Breast epithelium (tissue), 4 donors: ENCODE measurements at regions not wholly inside any gene's neighbourhood (a gene's known extent, or its start where the extent isn't known, plus 50 kb on each side); places are given as distances from the start of the nearest gene placed in this dataset.
A peak's percentile ranks its signal among the peaks of the same experiment; 100 is the strongest.
"Not testable (repeated sequence)": the region's sequence is repeated elsewhere in the genome, so short reads cannot be mapped to it uniquely, and the experiment has no call there.

Experiments
- DNase-seq, 2 donors: peaks; one replicate each; pipeline ENCODE4 v3.0.0-alpha.2; 2019; ENCODE audit warnings: low spot score in 2 of 2
- H3K27ac ChIP-seq, 2 donors: fragments of 200-600 bp; sonication (generic) in 1 of 2; one replicate each; pipeline ENCODE4 v1.5.1; 2016 to 2019; ENCODE audit warnings: mild to moderate bottlenecking in 1 of 2
- H3K27me3 ChIP-seq, 2 donors: fragments of 200-600 bp; sonication (generic) in 1 of 2; one replicate each; pipeline versions ENCODE4 v1.5.1 to v1.6.0; 2017 to 2019; ENCODE audit warnings: control low read depth in 1 of 2, mild to moderate bottlenecking in 1 of 2
- H3K36me3 ChIP-seq: fragments of 200-600 bp; one replicate; pipeline ENCODE4 v1.5.1; 2019
- H3K4me1 ChIP-seq, 2 donors: fragments of 200-600 bp; sonication (generic); one replicate each; pipeline ENCODE4 v1.5.1; 2016 to 2019; ENCODE audit warnings: control low read depth in 1 of 2
- H3K4me3 ChIP-seq, 3 donors: fragments of 200-600 bp; sonication (generic); 1 replicate in 2 of 3; 2 replicates in 1 of 3; pipeline ENCODE4 v1.5.1; 2016 to 2019; ENCODE audit warnings: mild to moderate bottlenecking in 3 of 3, moderate library complexity in 2 of 3
- H3K9me3 ChIP-seq, 2 donors: fragments of 200-600 bp; sonication (generic) in 1 of 2; one replicate each; pipeline ENCODE4 v1.5.1; 2016 to 2019; ENCODE audit warnings: control low read depth in 1 of 2
- CTCF ChIP-seq, 3 donors: fragments of 450-650 bp; IDR thresholded peaks; one replicate each; pipeline ENCODE4 v1.5.1; 2016 to 2017; ENCODE audit warnings: antibody characterized with exemption in 3 of 3, mild to moderate bottlenecking in 3 of 3, moderate library complexity in 3 of 3
- POLR2A ChIP-seq: fragments of 450-650 bp; IDR thresholded peaks from one replicate; pipeline ENCODE4 v1.6.1; 2016; ENCODE audit warnings: antibody characterized with exemption, mild to moderate bottlenecking, moderate library complexity
- POLR2AphosphoS5 ChIP-seq, 3 donors: sonication (generic); formaldehyde crosslinking; IDR thresholded peaks; one replicate each; pipeline ENCODE4 v1.6.1; 2017; ENCODE audit warnings: antibody characterized with exemption in 3 of 3
- intact Hi-C: fragments of 100-400 bp; cut with DNase I; formaldehyde crosslinking; loops from one replicate; pipeline ENCODE4 v1.15.1; 2023; ENCODE audit warnings: low total_unique reads

- TF ChIP-seq CTCF (IDR thresholded peaks at IDR 0.05): peak; percentile 46 to 61 (median 50)
- TF ChIP-seq POLR2AphosphoS5 (IDR thresholded peaks at IDR 0.05): peak in 1 of 3 donors; percentile 49
- no peak for TF ChIP-seq POLR2A
- H3K9me3 ChIP-seq: no peaks in the 10 kb centered on the region
- peak overlapping the region; percentile 74 to 84 for H3K27ac ChIP-seq
- DNase-seq: peak; percentile 67 to 72
- intact Hi-C loops: no loop called here
- H3K4me3 ChIP-seq: peak overlapping the region; percentile 51 to 73 (median 67)
- no peaks in the 10 kb centered on the region for H3K36me3 ChIP-seq
- peaks cover 0 to 17% of the 10 kb centered on the region in 2 donors for H3K27me3 ChIP-seq
- no peaks in the 10 kb centered on the region for H3K4me1 ChIP-seq
These were observed 84.9 kb downstream of the TRIM27 start for GRCh38 chr6:28838634-28839442.

GRCh38 chr6:28839443-28840120 lies 84.2 kb downstream of the TRIM27 start:
- no peak for DNase-seq
- Histone ChIP-seq H3K27ac (peak overlapping the region in 1 of 2 donors; percentile 84), H3K27me3 (peaks cover 0 to 13% of the 10 kb centered on the region in 2 donors), H3K9me3 (no peaks in the 10 kb centered on the region), H3K4me3 (peak overlapping the region; percentile 51 to 73 (median 67)), H3K36me3 (no peaks in the 10 kb centered on the region), H3K4me1 (no peaks in the 10 kb centered on the region)
- TF ChIP-seq POLR2A (no peak), CTCF (IDR thresholded peaks at IDR 0.05) (no peak), POLR2AphosphoS5 (IDR thresholded peaks at IDR 0.05) (no peak)
- intact Hi-C loops: loop anchor here (10.0 kb wide), 1 partner anchor 175 kb away; no protein-coding TSS in a partner anchor

GRCh38 chr6:28841290-28841689 lies 82.5 kb downstream of the TRIM27 start:
- Histone ChIP-seq H3K27me3 (peaks cover 0 to 18% of the 10 kb centered on the region in 2 donors), H3K4me3 (no peak overlapping the region), H3K27ac (no peak overlapping the region), H3K4me1 (no peaks in the 10 kb centered on the region), H3K36me3 (no peaks in the 10 kb centered on the region), H3K9me3 (no peaks in the 10 kb centered on the region)
- TF ChIP-seq POLR2A (no peak), CTCF (IDR thresholded peaks at IDR 0.05) (no peak), POLR2AphosphoS5 (IDR thresholded peaks at IDR 0.05) (no peak)
- DNase-seq: no peak
- intact Hi-C loops: loop anchor here (10.0 kb wide), 1 partner anchor 174 kb away; no protein-coding TSS in a partner anchor

GRCh38 chr6:28848756-28849155 lies 75.0 kb downstream of the TRIM27 start:
- not testable (repeated sequence) for H3K36me3 ChIP-seq, H3K4me1 ChIP-seq, H3K27ac ChIP-seq, H3K9me3 ChIP-seq, H3K4me3 ChIP-seq, DNase-seq
- peaks cover 0 to 14% of the 10 kb centered on the region in 2 donors for H3K27me3 ChIP-seq
- intact Hi-C loops: loop anchor here (10.0 kb wide), 1 partner anchor 166 kb away; no protein-coding TSS in a partner anchor
